Loucy (cell line): ENCODE measurements at regions not wholly inside any gene's neighbourhood (a gene's known extent, or its start where the extent isn't known, plus 50 kb on each side); places are given as distances from the start of the nearest gene placed in this dataset.

Experiments used
- H2AFZ ChIP-seq: fragments of 200-600 bp; sonication (generic); 2 replicates; pipeline ENCODE4 v1.6.0; 2016; ENCODE audit warnings: antibody characterized with exemption, mild to moderate bottlenecking, low read length, moderate library complexity
- H3F3A ChIP-seq: fragments of 200-600 bp; 2 replicates; pipeline ENCODE4 v1.6.0; 2016; ENCODE audit warnings: antibody characterized with exemption, low read depth, mild to moderate bottlenecking
- H3K27me3 ChIP-seq: fragments of 200-600 bp; sonication (generic); 2 replicates; pipeline ENCODE4 v1.6.1; 2014; ENCODE audit warnings: low read length, mild to moderate bottlenecking; ENCODE audit not compliant: insufficient read depth, poor library complexity, severe bottlenecking
- H3K36me3 ChIP-seq: fragments of 200-600 bp; sonication (generic); 2 replicates; pipeline ENCODE4 v1.6.1; 2016; ENCODE audit warnings: low read length; ENCODE audit not compliant: insufficient read depth
- H3K4me1 ChIP-seq: fragments of 200-600 bp; sonication (generic); 2 replicates; pipeline ENCODE4 v1.5.1; 2014; ENCODE audit warnings: low read length, mild to moderate bottlenecking; ENCODE audit not compliant: insufficient read depth, poor library complexity, severe bottlenecking
- H3K4me2 ChIP-seq: fragments of 200-600 bp; sonication (generic); 2 replicates; pipeline ENCODE4 v1.6.0; 2014; ENCODE audit warnings: antibody characterized with exemption, low read length, low read depth, mild to moderate bottlenecking; ENCODE audit not compliant: poor library complexity, severe bottlenecking
- H3K4me3 ChIP-seq: fragments of 200-600 bp; sonication (generic); 2 replicates; pipeline ENCODE4 v1.5.1; 2014; ENCODE audit warnings: low read length, mild to moderate bottlenecking, mixed read lengths; ENCODE audit not compliant: poor library complexity, severe bottlenecking
- H3K79me2 ChIP-seq: fragments of 200-600 bp; sonication (generic); 2 replicates; pipeline ENCODE4 v1.6.1; 2014; ENCODE audit warnings: low read length; ENCODE audit not compliant: insufficient read depth
- H3K9ac ChIP-seq: fragments of 200-600 bp; sonication (generic); 2 replicates; pipeline ENCODE4 v1.6.0; 2014; ENCODE audit warnings: mild to moderate bottlenecking, low read depth, low read length, moderate library complexity; ENCODE audit not compliant: poor library complexity, severe bottlenecking
- H3K9me2 ChIP-seq: fragments of 200-600 bp; sonication (generic); replicated peaks from 2 replicates; pipeline ENCODE4 v1.6.1; 2016; ENCODE audit warnings: low read depth, low read length, mixed read lengths
- H3K9me3 ChIP-seq: fragments of 200-600 bp; sonication (generic); 2 replicates; pipeline ENCODE4 v1.6.1; 2014; ENCODE audit warnings: mild to moderate bottlenecking, antibody characterized with exemption, low read length, low read depth; ENCODE audit not compliant: insufficient read depth
- H4K20me1 ChIP-seq: fragments of 200-600 bp; sonication (generic); 2 replicates; pipeline ENCODE4 v1.6.0; 2014; ENCODE audit warnings: antibody characterized with exemption, low read length, mild to moderate bottlenecking; ENCODE audit not compliant: insufficient read depth, poor library complexity, severe bottlenecking
- EZH2phosphoT487 ChIP-seq: fragments of 200-600 bp; IDR thresholded peaks from 2 replicates; pipeline ENCODE4 v1.6.1; 2018; ENCODE audit warnings: antibody characterized with exemption, mild to moderate bottlenecking, moderate library complexity, borderline replicate concordance
- TF ChIP-seq, protein P1 (sequence below): fragments of 200-600 bp; sonication (generic); conservative IDR thresholded peaks from 2 replicates; pipeline ENCODE4 v1.5.1; 2014; ENCODE audit warnings: mild to moderate bottlenecking, antibody characterized with exemption, low read length

DNA sequence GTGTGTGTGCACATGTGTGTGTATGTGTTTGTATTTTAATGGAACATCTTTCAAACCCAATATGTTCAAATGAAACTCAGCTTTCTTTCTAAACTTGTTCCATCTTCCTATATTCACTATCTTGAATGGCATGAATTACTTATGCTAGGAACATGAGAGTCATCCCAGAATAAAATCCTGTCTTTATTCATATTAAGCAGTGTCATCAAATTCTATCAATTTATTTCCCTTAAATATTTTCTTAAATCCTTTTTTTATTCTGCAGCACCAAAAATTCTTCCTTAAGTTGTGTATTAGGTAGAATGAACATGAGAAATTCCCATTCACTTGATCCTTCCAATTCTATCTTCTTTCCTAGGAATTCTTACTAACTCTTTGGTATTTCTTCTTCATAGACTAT is 146.6 kb upstream of the PCDH15 start:
- no peaks in the 10 kb centered on the region for H4K20me1 ChIP-seq
- no peak overlapping the region for H3K4me2 ChIP-seq
- no peak overlapping the region for H2AFZ ChIP-seq
- no peak overlapping the region for H3K9ac ChIP-seq
- no peaks in the 10 kb centered on the region for H3K9me3 ChIP-seq
- H3K4me3 ChIP-seq, result no peak overlapping the region
- H3K36me3 ChIP-seq, result no peaks in the 10 kb centered on the region
- H3K9me2 ChIP-seq, result no peaks in the 10 kb centered on the region
- no peak for TF ChIP-seq EZH2phosphoT487
- TF ChIP-seq, protein P1, sequence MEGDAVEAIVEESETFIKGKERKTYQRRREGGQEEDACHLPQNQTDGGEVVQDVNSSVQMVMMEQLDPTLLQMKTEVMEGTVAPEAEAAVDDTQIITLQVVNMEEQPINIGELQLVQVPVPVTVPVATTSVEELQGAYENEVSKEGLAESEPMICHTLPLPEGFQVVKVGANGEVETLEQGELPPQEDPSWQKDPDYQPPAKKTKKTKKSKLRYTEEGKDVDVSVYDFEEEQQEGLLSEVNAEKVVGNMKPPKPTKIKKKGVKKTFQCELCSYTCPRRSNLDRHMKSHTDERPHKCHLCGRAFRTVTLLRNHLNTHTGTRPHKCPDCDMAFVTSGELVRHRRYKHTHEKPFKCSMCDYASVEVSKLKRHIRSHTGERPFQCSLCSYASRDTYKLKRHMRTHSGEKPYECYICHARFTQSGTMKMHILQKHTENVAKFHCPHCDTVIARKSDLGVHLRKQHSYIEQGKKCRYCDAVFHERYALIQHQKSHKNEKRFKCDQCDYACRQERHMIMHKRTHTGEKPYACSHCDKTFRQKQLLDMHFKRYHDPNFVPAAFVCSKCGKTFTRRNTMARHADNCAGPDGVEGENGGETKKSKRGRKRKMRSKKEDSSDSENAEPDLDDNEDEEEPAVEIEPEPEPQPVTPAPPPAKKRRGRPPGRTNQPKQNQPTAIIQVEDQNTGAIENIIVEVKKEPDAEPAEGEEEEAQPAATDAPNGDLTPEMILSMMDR, result no peak
- H3K79me2 ChIP-seq, result no peaks in the 10 kb centered on the region
- H3K4me1 ChIP-seq, result no peaks in the 10 kb centered on the region
- H3K27me3 ChIP-seq, result no peaks in the 10 kb centered on the region
- H3F3A ChIP-seq, result no peaks in the 10 kb centered on the region

DNA sequence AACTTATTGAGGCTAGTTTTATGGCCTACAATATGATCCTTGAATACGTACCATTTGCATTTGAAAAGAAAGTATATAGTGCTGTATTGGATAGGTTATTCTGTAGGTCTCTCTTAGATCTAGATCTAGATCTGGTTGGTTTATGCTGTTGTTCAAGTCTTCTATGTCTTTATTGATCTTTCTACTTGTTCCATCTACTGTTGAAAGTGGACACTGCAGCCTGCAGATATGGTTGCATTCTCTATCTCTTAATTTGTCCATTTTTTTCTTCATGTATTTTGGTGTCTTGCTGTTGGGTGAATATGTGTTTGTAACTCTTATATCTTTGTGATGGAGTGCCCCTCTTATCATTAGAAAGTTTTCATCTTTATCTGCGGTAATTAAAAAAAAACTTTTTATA is 139.4 kb upstream of the PCDH15 start:
- Histone ChIP-seq H3K4me1 (no peaks in the 10 kb centered on the region), H3K27me3 (no peaks in the 10 kb centered on the region), H3K36me3 (no peaks in the 10 kb centered on the region), H3K4me2 (no peak overlapping the region), H3K4me3 (no peak overlapping the region), H2AFZ (no peak overlapping the region), H3K79me2 (no peaks in the 10 kb centered on the region), H4K20me1 (no peaks in the 10 kb centered on the region), H3K9ac (no peak overlapping the region), H3F3A (no peaks in the 10 kb centered on the region), H3K9me2 (no peaks in the 10 kb centered on the region), H3K9me3 (no peaks in the 10 kb centered on the region)
- no peak for TF ChIP-seq EZH2phosphoT487
- TF ChIP-seq, protein P1, result no peak

DNA sequence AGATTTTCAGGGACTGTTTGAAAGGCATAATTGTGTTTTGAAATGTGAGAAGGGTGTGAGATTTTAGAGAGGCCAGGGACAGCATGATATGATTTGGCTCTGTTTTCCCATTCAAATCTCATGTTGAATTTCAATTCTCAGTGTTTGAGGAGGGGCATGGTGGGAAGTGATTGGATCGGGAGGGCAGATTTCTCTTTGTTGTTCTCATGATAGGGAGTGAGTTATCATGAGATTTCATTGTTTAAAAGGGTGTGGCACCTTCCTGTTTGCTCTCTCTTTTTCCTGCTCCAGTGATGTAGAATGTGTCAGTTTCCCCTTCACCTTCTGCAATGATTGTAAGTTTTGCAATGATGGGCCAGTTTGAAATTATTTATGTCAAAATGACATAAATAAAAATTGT is 113.0 kb upstream of the PCDH15 start:
- Histone ChIP-seq H3K9ac (no peak overlapping the region), H4K20me1 (no peaks in the 10 kb centered on the region), H3K4me3 (no peak overlapping the region), H3K9me3 (no peaks in the 10 kb centered on the region), H3K4me1 (no peaks in the 10 kb centered on the region), H3K79me2 (no peaks in the 10 kb centered on the region), H3K36me3 (no peaks in the 10 kb centered on the region), H3K4me2 (no peak overlapping the region), H3F3A (no peaks in the 10 kb centered on the region), H2AFZ (no peak overlapping the region), H3K27me3 (no peaks in the 10 kb centered on the region), H3K9me2 (no peaks in the 10 kb centered on the region)
- TF ChIP-seq, protein P1, result no peak
- TF ChIP-seq EZH2phosphoT487, result no peak
